GM18508 (cell line): ENCODE measurements at regions not wholly inside any gene's neighbourhood (a gene's known extent, or its start where the extent isn't known, plus 50 kb on each side); places are given as distances from the start of the nearest gene placed in this dataset.

Experiments used
- ATAC-seq: cut with Tn5 transposase; IDR thresholded peaks from one replicate; pipeline ENCODE4 v1.9.1; 2021; ENCODE audit warnings: moderate number of reproducible peaks; ENCODE audit not compliant: insufficient read depth, unreplicated experiment

- no peak for ATAC-seq
These were observed 304.0 kb downstream of the DYSF start for GRCh38 chr2:71757351-71757750.

DNA sequence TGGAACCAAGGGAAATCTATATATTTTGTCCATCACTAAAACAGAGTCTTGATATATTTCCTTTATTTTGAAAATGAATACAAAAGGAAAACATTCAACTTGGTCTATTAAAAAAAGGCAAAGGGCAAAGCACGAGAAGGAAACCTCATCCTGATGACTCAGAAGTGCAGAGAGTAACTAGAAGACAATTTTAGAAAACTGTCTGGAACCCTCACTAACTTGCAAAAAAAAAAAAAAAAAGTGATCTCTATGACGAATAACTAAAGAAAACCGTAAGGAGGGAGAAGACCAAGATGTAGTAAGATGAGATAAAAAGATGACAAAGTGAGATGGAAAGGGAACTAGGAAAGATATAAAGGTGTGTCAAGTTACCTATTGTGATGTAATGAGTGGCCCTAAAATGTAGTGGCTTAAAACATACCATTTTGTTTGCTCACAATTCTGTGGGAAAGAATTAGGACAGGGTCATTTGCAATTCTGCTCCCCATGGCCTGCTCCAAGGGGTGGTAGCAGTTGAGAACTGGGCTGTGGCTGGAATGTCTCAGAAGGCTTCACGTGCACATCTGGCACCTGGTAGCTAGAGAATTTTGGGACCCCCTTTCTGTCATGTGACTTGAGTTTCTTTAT, 303.0 kb downstream of the DYSF start:
- no peak for ATAC-seq

- no peak for ATAC-seq
These were observed 298.2 kb downstream of the DYSF start for GRCh38 chr2:71751590-71751989.

DNA sequence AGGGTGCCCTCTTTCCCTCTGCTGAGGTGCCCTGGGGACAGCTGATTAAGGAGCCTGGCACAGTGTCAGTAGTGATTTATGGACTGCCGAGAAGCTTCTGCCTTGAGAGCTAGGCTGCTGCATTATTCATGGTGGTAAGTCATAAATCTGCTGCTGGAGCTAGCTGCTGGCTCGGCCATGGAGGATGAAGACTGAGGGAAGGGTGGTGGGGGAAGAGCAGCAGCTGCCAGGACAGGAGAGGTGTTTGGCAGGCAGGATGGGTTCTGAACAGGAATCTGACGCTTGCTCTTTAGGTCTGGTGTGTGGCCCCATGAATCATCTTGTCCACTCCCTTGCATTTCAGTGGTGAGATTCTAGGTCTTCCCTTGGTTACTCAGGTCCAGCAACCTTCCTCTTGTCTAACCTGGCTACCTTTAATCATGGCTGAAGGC, 296.3 kb downstream of the DYSF start:
- ATAC-seq, result no peak

DNA sequence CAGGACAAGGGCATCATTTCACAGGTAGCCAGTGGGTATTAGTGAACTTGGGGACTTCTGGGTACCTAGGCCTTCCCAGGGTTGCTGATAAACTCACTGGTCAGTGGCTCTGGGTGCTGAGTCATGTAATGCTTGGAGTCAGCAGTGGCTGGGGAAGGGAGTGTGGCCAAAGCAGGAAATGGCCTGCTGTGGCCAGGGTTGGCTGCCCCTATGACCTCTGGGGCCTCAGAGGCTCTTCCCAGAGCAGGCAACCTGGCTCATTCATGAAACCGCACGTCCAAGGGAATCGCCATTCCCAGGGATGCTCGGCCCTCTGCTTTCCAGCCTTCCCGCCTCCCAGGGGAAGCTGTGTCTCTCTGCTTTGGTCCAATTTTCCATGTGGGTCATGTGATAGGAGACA, 294.9 kb downstream of the DYSF start:
- ATAC-seq, result no peak

GRCh38 chr2:71747559-71747958, 294.2 kb downstream of the DYSF start:
- no peak for ATAC-seq

DNA sequence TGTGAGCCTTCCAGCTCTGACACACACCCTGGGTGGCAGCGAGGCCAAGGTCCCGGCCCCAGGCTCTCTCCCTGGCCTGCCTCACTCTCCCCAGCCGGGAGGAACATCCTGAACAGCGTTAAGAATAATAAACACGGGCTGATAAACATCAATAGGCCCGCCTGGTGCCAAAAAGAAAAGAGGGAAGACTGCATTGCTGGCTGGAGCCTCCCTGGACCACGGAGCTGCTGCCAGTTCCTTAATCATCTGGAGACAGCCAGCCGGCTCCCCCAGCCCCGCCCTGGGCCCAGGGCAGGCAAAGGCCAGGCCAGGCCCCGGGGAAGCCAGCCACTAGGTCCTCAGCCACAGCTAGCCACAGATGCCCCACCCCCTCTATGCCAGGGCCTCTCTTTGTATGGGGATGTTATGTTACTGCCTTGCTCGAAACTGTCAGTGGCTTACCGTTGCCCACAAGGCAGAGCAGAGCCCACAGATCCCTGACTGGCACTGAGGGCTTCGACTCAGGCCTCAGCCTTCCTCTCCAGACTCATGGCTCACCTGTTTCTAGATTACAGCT, 293.7 kb downstream of the DYSF start:
- no peak for ATAC-seq

DNA sequence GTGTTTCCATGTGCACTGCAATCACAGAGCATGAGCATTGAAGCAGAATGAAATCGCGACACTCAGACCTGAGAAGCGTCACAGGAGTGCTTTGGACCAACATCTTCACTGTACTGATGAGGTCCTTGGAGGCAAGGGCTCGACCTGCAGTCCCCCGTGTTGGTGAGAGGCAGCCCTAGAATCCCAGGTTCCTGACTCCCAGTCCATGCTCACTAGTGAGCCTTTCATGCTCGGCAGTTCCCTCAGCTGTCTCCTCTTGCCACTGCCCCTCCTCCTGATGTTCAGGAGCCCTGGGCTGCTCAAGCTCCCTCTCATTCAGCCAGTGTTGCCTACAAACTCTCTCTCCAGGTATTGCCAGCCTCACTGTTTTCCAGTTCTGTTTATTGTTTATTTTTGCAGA, 291.4 kb downstream of the DYSF start:
- no peak for ATAC-seq

DNA sequence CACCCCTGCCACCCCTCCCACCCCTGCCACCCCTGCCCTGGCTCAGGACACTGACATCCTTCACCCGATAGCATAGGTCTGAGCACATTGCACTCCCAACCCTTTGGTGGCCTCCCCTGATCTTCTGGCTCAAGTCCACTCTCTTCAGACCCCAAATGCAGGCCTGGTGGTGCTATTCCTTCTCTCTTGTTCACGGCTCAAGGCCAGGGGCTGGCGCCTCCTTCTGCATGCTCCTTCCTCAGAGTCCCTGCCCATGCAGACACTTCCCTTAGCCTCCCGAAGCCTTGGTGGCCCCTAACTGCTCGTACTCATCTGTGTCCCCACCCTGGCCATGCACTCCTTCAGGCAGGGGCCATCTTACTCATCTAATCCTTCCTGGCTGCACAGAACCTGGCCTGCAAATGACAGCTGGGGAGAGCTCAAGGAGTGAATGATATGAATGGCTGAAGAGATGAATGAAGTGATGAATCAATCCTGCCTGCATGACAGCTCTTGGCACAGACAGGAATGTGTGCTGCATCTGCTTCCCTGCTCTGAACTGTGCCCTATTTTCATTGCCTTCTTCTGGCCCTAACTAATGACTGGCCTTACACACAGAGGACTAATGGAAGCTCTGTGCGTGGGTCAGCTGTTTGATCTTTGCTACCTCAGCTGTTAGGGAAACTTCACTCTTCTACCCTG, 290.8 kb downstream of the DYSF start:
- no peak for ATAC-seq

- no peak for ATAC-seq
These were observed 289.7 kb downstream of the DYSF start for GRCh38 chr2:71742953-71743601.

DNA sequence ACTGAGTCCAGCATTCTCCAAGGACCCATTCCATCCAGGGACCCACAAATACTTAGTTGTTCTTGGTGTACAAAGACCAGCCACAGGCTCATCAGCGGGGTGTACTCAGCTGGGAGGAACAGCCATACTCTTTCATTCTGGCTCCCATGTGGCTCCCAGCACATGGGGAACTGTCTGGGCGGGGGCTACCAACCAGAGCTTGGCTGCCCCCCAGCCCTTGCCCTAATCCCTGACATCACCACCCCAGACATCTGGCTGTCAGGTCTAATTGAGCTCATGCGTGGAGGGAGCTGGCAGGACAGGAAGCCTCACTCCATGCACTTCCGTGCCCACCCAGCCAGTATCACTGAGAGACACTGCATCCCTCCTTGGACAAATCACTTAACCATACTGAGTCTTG, 283.6 kb downstream of the DYSF start:
- ATAC-seq, result no peak

GRCh38 chr2:71736091-71736861, 282.9 kb downstream of the DYSF start:
- ATAC-seq, result no peak
